ENCODE measurements at regions not wholly inside any gene's neighbourhood (a gene's known extent, or its start where the extent isn't known, plus 50 kb on each side); places are given as distances from the start of the nearest gene placed in this dataset.
A peak's percentile ranks its signal among the peaks of the same experiment; 100 is the strongest.

- peak overlapping the region; percentile 90 for H3K27ac ChIP-seq
- peaks cover 34 to 57% of the 10 kb centered on the region in 2 experiments for H3K4me1 ChIP-seq (ENCODE audit: control insufficient read depth in 1 of 2, insufficient read depth in 1 of 2, low read depth in 1 of 2, low read length in 1 of 2)
- H3K36me3 ChIP-seq = no peaks in the 10 kb centered on the region
- TF ChIP-seq CTCF (IDR thresholded peaks at IDR 0.05) = no peak
- H3K4me3 ChIP-seq (ENCODE audit: low read depth in 1 of 2, low read length in 1 of 2) = no peak overlapping the region
- H3K27me3 ChIP-seq = no peaks in the 10 kb centered on the region
- H3K9me3 ChIP-seq = no peaks in the 10 kb centered on the region
Measured at GRCh38 chr12:61869796-61870195, 390.4 kb upstream of the USP15 start.

- Histone ChIP-seq H3K9me3 (no peaks in the 10 kb centered on the region), H3K4me1 (ENCODE audit: control insufficient read depth in 1 of 2, insufficient read depth in 1 of 2, low read depth in 1 of 2, low read length in 1 of 2) (peaks cover 34 to 57% of the 10 kb centered on the region in 2 experiments), H3K4me3 (ENCODE audit: low read depth in 1 of 2, low read length in 1 of 2) (peak overlapping the region; percentile 15 to 51), H3K27me3 (no peaks in the 10 kb centered on the region), H3K27ac (peak overlapping the region; percentile 90), H3K36me3 (no peaks in the 10 kb centered on the region)
- no peak for TF ChIP-seq CTCF (IDR thresholded peaks at IDR 0.05)
Measured at GRCh38 chr12:61870658-61871484, 389.3 kb upstream of the USP15 start.

- Histone ChIP-seq H3K9me3 (no peaks in the 10 kb centered on the region), H3K36me3 (no peaks in the 10 kb centered on the region), H3K4me1 (ENCODE audit: control insufficient read depth in 1 of 2, insufficient read depth in 1 of 2, low read depth in 1 of 2, low read length in 1 of 2) (peaks cover 34 to 57% of the 10 kb centered on the region in 2 experiments), H3K4me3 (ENCODE audit: low read depth in 1 of 2, low read length in 1 of 2) (peak overlapping the region in 1 of 2 experiments; percentile 51), H3K27me3 (no peaks in the 10 kb centered on the region), H3K27ac (peak overlapping the region; percentile 90)
- TF ChIP-seq CTCF (IDR thresholded peaks at IDR 0.05) = no peak
Measured at GRCh38 chr12:61871485-61871810, 388.8 kb upstream of the USP15 start.

GRCh38 chr12:61879229-61879628 is 381.0 kb upstream of the USP15 start:
- no peak overlapping the region for H3K4me3 ChIP-seq (ENCODE audit: low read depth in 1 of 2, low read length in 1 of 2)
- TF ChIP-seq CTCF (IDR thresholded peaks at IDR 0.05) = no peak

GRCh38 chr12:61880186-61880585 is 380.0 kb upstream of the USP15 start:
- no peaks in the 10 kb centered on the region for H3K4me1 ChIP-seq (ENCODE audit: control insufficient read depth in 1 of 2, insufficient read depth in 1 of 2, low read depth in 1 of 2, low read length in 1 of 2)
- no peak overlapping the region for H3K4me3 ChIP-seq (ENCODE audit: low read depth in 1 of 2, low read length in 1 of 2)
- TF ChIP-seq CTCF (IDR thresholded peaks at IDR 0.05) = no peak
- no peak overlapping the region for H3K27ac ChIP-seq
- H3K27me3 ChIP-seq = no peaks in the 10 kb centered on the region
- H3K9me3 ChIP-seq = no peaks in the 10 kb centered on the region
- no peaks in the 10 kb centered on the region for H3K36me3 ChIP-seq

More at GRCh38 chr12:61879229-61879628, 381.0 kb upstream of the USP15 start:
- no peaks in the 10 kb centered on the region for H3K36me3 ChIP-seq
- H3K9me3 ChIP-seq = no peaks in the 10 kb centered on the region
- no peaks in the 10 kb centered on the region for H3K4me1 ChIP-seq (ENCODE audit: control insufficient read depth in 1 of 2, insufficient read depth in 1 of 2, low read depth in 1 of 2, low read length in 1 of 2)
- H3K27ac ChIP-seq = no peak overlapping the region
- H3K27me3 ChIP-seq = no peaks in the 10 kb centered on the region

All from neutrophil (primary cell).